Stomach smooth muscle (tissue), 2 donors: ENCODE measurements at regions not wholly inside any gene's neighbourhood (a gene's known extent, or its start where the extent isn't known, plus 50 kb on each side); places are given as distances from the start of the nearest gene placed in this dataset.

Experiments
- H3K27ac ChIP-seq: one replicate; pipeline ENCODE4 v1.7.0; 2013; ENCODE audit warnings: mild to moderate bottlenecking, low read length, inconsistent platforms
- H3K27me3 ChIP-seq, 2 donors: one replicate each; pipeline ENCODE4 v1.7.0; 2013; ENCODE audit warnings: low read length in 2 of 2; ENCODE audit not compliant: insufficient read depth in 2 of 2, control insufficient read depth in 1 of 2
- H3K36me3 ChIP-seq, 2 donors: one replicate each; pipeline ENCODE4 v1.7.0; 2013; ENCODE audit warnings: low read length in 2 of 2; ENCODE audit not compliant: control insufficient read depth in 2 of 2, insufficient read depth in 2 of 2
- H3K4me1 ChIP-seq: one replicate; pipeline ENCODE4 v1.7.0; 2013; ENCODE audit warnings: low read length; ENCODE audit not compliant: control insufficient read depth, insufficient read depth
- H3K4me3 ChIP-seq, 2 donors: one replicate each; pipeline ENCODE4 v1.7.0; 2013; ENCODE audit warnings: low read length in 2 of 2
- H3K9ac ChIP-seq, 2 donors: one replicate each; pipeline ENCODE4 v1.7.0; 2013; ENCODE audit warnings: low read length in 2 of 2, mild to moderate bottlenecking in 1 of 2
- H3K9me3 ChIP-seq, 2 donors: one replicate each; pipeline ENCODE4 v1.7.0; 2013; ENCODE audit warnings: low read length in 2 of 2; ENCODE audit not compliant: control insufficient read depth in 2 of 2
- donor health status: healthy.
- donor health status: Pancreatic carcinoma.

DNA sequence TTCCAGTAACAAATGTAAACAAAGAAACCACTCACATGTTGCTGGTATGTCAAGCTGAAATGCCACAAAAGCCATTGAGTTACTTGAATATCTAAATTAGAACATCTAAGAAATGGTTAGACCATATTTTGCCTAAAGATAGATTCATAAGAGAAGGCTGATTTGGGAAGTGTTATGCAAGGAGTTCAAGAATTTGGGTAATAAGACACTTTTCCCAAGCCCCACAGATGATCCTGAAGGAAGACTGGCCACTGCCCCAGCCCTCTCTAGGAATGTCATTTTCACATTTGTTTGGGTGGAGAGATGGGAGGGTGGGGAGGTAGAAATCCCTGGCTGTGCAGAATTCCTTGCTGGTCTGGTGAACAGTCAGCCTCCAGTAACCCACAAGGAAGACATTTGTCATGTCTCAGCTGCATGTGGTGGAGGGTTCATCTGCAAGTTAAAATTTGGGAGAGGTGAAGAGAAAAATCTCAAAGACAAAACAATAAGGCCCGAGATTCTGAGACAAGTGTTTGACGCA is 427.2 kb upstream of the KLF6 start:
- Histone ChIP-seq H3K9me3 (no peaks in the 10 kb centered on the region), H3K36me3 (no peaks in the 10 kb centered on the region), H3K4me1 (peaks cover 4% of the 10 kb centered on the region), H3K4me3 (no peak overlapping the region), H3K9ac (no peak overlapping the region), H3K27me3 (no peaks in the 10 kb centered on the region), H3K27ac (no peak overlapping the region)

DNA sequence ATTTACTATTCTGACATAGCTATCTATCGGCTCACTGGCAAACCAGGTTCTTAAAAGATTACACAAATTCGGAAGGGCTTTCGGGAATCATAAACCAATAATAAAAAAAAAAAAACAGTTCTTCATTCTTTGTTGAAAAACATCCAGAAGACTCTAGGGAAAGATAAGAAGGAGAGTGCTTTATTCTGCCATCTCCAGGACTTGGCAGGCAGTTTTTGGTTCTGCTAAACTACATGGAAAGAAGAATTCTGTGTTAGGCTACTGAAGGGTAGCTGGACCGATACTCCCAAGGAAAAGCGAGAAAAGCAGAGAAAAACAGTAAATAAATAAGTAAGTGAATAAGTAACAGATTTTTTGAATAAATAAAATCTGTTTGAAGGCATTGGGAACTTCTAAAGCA is 423.5 kb upstream of the KLF6 start:
- no peaks in the 10 kb centered on the region for H3K27me3 ChIP-seq
- no peak overlapping the region for H3K4me3 ChIP-seq
- H3K36me3 ChIP-seq = no peaks in the 10 kb centered on the region
- H3K4me1 ChIP-seq = no peaks in the 10 kb centered on the region
- no peak overlapping the region for H3K27ac ChIP-seq
- H3K9me3 ChIP-seq = no peaks in the 10 kb centered on the region
- no peak overlapping the region for H3K9ac ChIP-seq

DNA sequence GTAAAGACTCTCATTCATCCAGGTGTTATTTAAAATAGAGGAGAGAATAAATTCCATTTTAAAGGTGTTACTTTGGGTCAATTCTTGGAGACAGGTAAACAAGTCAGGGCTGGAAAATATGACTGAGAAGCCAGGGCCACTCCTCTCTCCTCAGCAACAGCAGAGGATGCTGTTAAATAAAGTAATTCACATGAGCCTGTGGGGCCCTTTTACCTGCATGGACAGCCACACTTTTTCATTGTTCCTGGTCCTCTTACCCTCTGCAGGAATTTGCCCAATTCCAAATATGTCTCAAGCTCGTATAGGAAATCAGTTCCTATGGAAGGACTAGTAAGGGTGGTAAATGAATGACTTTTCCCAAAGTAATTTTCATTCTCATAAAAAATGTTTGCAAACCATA is 420.1 kb upstream of the KLF6 start:
- H3K4me1 ChIP-seq = peaks cover 7% of the 10 kb centered on the region
- H3K36me3 ChIP-seq = no peaks in the 10 kb centered on the region
- H3K4me3 ChIP-seq = no peak overlapping the region
- H3K9ac ChIP-seq = no peak overlapping the region
- no peak overlapping the region for H3K27ac ChIP-seq
- no peaks in the 10 kb centered on the region for H3K9me3 ChIP-seq
- no peaks in the 10 kb centered on the region for H3K27me3 ChIP-seq

DNA sequence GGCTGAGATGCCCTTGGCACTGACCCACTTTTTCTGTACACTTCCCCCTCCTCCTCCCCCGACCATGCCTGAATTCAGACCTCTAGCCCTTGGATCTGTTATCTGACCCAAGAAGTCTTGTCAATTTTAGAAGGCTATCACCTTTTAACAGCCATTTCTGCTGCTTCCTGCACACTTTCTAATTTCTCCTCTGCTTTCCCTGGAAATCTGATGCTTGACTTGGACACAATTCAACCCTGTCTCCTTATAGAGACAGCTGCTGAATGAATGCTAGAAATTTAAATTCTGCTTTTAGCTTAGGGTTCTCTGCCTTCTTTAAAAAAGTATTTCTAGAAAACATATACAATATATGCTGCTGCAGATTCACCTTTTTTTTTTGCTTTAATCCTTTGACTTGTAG is 417.9 kb upstream of the KLF6 start:
- Histone ChIP-seq H3K9ac (no peak overlapping the region), H3K4me3 (no peak overlapping the region), H3K27ac (no peak overlapping the region), H3K9me3 (no peaks in the 10 kb centered on the region), H3K4me1 (peaks cover 7% of the 10 kb centered on the region), H3K36me3 (no peaks in the 10 kb centered on the region), H3K27me3 (no peaks in the 10 kb centered on the region)

DNA sequence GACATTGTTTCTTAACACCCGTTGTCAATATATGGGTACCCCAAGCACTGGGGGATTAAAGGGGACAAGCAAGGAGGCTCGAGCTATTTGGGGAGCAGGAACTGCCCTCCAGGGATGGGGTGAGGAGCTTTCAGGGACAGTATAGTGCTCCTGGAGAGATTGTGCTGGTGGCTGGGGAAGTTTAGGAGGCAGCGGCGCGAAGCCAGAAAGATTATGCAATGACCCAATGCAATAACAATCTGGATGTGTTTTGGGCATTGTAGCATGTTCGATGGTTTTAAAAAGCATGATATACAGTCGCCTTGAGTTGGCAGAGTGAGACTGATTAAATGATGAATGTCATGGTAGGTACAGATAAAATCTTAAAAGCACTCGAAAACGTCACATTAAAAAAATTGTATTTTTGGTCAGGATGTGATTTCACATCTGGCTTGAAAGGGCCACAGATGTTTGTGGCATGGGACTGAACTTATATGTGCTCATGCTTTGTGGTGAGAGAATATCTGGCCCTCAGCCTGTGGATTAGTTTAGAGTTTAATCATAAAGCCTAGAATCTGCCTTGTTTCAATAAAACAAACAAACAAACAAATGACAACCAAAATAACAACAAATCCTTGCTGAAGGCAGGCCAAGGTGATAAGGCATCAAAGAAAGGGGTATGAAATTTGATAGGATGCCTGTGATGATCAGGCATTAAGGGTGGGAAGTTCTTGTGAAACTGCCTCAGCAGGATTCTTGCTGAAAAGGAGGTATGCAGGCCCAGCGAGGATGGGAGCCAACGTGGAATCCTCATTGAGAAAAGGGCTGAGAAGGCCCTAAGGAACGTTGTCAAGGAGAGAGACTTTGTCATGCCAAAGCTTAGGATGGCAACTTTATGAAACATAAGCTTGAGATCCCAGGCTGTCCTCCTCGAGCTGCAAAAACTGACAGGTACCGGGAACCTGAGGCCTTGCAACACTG is 417.1 kb upstream of the KLF6 start:
- no peak overlapping the region for H3K9ac ChIP-seq
- no peak overlapping the region for H3K27ac ChIP-seq

DNA sequence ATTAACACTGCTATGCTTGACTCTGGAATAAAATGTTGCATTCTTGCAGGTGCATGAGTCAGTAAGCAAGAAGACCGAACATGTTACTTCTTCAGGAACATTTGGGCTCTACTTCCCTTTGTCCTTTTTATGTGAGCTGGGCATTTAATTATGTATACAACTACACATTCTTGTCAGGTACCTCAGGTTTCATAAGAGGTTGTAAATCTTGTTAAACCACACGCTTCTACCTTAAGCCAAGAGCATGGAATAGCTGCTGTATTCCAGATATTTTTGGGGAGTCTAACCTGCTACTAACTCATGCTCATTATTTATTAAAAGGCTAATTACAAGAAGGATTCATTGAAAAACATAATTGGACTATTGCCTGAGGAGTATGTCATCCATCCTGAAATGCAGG is 414.2 kb upstream of the KLF6 start:
- H3K4me1 ChIP-seq = peaks cover 10% of the 10 kb centered on the region
- no peak overlapping the region for H3K27ac ChIP-seq
- H3K9ac ChIP-seq = no peak overlapping the region

More for the DNA sequence above, 417.1 kb upstream of the KLF6 start:
- no peaks in the 10 kb centered on the region for H3K9me3 ChIP-seq
- H3K36me3 ChIP-seq = no peaks in the 10 kb centered on the region
- peaks cover 7% of the 10 kb centered on the region for H3K4me1 ChIP-seq
- no peak overlapping the region for H3K4me3 ChIP-seq
- no peaks in the 10 kb centered on the region for H3K27me3 ChIP-seq

DNA sequence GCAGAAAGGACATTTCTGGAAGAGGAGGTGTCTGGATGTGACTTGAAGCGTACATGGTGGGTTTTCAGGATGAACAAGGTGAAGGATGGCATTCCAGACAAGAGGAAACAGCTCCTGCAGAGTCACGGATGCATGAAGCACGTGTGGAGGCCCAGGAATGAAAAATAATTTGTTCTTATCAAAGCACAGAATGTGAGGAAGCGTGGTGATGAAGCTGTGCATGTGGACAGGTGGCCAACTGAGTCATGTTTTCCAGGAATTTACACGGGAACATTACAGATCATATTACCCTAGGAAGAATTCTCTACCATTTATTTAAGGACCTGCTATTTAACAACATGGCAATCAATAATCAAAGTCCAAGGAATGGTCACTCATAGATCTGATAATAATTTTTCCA is 413.2 kb upstream of the KLF6 start:
- H3K9ac ChIP-seq = no peak overlapping the region
- H3K4me1 ChIP-seq = peaks cover 10% of the 10 kb centered on the region
- no peaks in the 10 kb centered on the region for H3K36me3 ChIP-seq
- H3K9me3 ChIP-seq = no peaks in the 10 kb centered on the region
- no peak overlapping the region for H3K27ac ChIP-seq
- no peak overlapping the region for H3K4me3 ChIP-seq
- no peaks in the 10 kb centered on the region for H3K27me3 ChIP-seq

More for the DNA sequence above, 414.2 kb upstream of the KLF6 start:
- Histone ChIP-seq H3K9me3 (no peaks in the 10 kb centered on the region), H3K27me3 (no peaks in the 10 kb centered on the region), H3K36me3 (no peaks in the 10 kb centered on the region), H3K4me3 (no peak overlapping the region)

DNA sequence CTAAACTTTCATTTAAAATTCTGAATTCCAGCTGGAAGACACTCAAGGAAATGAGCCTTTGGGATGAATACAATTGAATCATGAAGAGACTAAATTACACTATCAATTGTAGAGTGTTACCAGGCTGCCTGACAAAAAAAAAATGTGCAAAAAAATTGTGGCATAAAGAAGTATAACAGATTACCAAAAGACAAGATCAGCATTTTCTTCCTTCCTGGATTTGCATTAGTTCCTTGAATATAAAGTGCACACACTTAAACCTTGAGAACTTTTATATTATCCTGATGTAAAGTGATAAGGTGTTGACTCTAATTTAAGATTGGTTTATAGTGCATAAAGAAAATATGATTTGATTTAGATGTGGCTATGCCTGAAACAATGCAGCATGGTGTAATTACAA is 412.7 kb upstream of the KLF6 start:
- Histone ChIP-seq H3K4me1 (peaks cover 8% of the 10 kb centered on the region), H3K27me3 (no peaks in the 10 kb centered on the region), H3K9me3 (no peaks in the 10 kb centered on the region), H3K9ac (peak overlapping the region in 1 of 2 donors; percentile 11), H3K36me3 (no peaks in the 10 kb centered on the region), H3K4me3 (no peak overlapping the region), H3K27ac (no peak overlapping the region)

DNA sequence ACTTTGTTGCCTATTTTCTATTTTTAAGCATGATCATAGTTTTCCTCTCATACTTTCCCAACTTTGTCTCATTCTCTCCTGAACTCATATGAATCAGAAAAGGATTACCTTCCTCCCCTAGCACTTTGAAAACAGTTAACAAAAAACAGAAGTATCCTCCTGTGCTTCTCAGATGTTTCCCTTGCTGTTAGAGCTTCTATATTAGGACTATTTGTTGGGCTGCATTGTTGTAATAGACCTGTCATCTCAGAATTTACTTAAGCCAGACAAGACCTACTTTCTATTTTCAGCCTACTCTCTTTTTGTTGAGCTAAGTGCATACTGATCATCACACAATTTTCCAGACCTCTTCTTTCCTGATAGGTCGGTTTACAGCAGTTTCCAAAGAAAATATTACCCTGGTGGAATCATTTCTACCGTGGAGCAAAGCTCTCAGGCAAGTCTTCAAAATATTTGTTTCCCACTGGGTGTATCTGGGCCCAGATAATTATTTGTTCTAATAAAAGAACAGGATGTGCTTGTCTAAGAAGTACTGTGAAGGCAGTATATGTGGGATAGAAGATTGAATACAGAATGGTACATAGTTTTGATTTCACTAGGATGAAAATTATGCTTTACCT is 411.9 kb upstream of the KLF6 start:
- Histone ChIP-seq H3K9ac (peak overlapping the region in 1 of 2 donors; percentile 11), H3K4me3 (no peak overlapping the region), H3K36me3 (no peaks in the 10 kb centered on the region), H3K4me1 (peaks cover 4% of the 10 kb centered on the region), H3K27ac (no peak overlapping the region), H3K9me3 (no peaks in the 10 kb centered on the region), H3K27me3 (no peaks in the 10 kb centered on the region)

DNA sequence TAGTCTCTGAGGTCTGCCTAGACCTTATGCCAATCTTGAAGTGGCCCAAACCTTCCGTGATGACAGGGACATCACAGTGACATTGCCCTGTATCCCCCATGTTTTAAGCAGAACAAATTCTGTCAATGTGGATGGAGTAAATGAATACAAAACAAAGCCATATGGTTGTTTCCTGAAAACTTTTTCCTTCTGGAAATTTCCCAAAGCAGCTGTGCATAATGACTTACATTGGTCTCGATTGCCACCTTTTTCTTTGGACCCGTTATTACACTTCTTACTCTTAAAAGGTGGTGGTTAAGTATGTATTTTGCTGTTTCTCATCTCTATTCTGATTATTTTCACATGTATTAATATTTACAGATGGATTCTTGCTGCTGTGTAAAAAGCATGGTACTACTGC is 411.2 kb upstream of the KLF6 start:
- H3K4me1 ChIP-seq = peaks cover 4% of the 10 kb centered on the region
- no peak overlapping the region for H3K9ac ChIP-seq
- H3K27ac ChIP-seq = no peak overlapping the region
- no peaks in the 10 kb centered on the region for H3K36me3 ChIP-seq
- H3K9me3 ChIP-seq = no peaks in the 10 kb centered on the region
- H3K4me3 ChIP-seq = no peak overlapping the region
- H3K27me3 ChIP-seq = no peaks in the 10 kb centered on the region

DNA sequence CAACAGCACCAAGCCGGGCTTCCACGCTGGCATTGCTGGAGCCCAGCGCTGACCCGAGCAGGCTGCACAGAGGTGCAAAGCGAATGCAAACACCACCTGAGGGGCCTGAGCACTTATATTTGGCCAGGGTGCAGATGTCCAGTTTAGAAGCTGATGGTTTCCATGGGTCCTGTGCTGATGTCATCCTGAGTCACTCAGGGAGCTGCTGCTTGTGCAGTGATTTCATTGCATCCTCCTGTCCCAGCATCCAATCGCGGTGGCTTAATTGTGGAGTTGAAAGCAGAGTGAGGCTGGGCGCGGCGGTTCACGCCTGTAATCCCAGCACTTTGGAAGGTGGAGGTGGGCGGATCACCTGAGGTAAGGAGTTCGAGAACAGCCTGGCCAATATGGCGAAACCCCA is 410.2 kb upstream of the KLF6 start:
- Histone ChIP-seq H3K9me3 (no peaks in the 10 kb centered on the region), H3K27ac (no peak overlapping the region), H3K27me3 (no peaks in the 10 kb centered on the region), H3K4me3 (no peak overlapping the region), H3K9ac (no peak overlapping the region), H3K4me1 (peaks cover 4% of the 10 kb centered on the region), H3K36me3 (no peaks in the 10 kb centered on the region)
